HG02852 (cell line): ENCODE measurements at regions not wholly inside any gene's neighbourhood (a gene's known extent, or its start where the extent isn't known, plus 50 kb on each side); places are given as distances from the start of the nearest gene placed in this dataset.

Experiments used
- ATAC-seq: cut with Tn5 transposase; IDR thresholded peaks from one replicate; pipeline ENCODE4 v1.9.1; 2021; ENCODE audit warnings: mild to moderate bottlenecking, moderate library complexity; ENCODE audit not compliant: unreplicated experiment

DNA sequence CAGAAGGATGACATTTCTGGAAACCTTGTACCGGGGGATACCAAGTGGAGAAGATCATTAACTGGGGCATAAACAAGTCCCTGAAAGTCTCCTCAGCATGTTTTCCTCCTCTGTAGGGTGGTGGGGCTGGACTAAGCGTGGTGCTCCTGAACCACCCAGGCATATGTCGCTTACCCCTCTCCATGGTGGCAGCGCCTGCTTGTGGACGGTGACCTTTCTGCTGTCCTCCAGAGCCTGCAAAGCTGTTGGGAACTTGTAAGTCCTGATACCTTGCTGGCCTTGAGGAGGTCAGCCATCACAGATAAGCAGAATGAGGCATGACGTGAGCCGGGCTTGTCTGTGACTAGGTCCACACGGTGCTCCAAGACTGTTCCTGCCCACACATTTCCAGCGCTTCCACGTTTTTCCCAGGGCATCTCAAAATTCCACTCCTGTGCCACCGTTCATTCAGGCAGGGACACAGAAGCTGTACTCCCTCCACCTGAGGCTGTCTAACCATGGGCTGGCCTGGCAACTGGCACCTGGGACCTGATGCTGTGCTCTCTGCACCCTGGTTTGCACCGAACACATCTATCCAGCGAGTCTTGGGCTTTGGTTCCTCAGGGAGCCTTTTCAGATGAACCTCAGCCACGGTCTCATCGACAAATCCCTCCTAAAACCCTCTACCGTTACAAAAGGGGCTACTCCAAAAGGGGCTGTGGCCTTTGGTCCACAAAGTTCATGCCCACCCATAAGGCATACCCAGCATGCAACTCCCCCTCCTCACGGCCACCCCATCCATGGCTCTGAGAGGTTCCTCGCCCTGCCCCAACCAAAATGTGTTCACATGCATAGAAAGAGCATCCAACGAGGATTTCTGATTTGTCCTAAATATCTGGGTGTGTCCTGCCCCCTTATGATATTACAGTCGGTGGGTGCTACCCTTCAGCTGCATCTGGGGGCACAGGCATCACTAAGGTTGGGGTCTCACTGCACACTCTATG is 199.6 kb upstream of the DIO3 start:
- no peak for ATAC-seq

- ATAC-seq, result no peak
Observed at GRCh38 chr14:101362529-101363260, 198.6 kb upstream of the DIO3 start.

- no peak for ATAC-seq
Observed at GRCh38 chr14:101363261-101363555, 198.1 kb upstream of the DIO3 start.

GRCh38 chr14:101363880-101364391 is 197.4 kb upstream of the DIO3 start:
- no peak for ATAC-seq

DNA sequence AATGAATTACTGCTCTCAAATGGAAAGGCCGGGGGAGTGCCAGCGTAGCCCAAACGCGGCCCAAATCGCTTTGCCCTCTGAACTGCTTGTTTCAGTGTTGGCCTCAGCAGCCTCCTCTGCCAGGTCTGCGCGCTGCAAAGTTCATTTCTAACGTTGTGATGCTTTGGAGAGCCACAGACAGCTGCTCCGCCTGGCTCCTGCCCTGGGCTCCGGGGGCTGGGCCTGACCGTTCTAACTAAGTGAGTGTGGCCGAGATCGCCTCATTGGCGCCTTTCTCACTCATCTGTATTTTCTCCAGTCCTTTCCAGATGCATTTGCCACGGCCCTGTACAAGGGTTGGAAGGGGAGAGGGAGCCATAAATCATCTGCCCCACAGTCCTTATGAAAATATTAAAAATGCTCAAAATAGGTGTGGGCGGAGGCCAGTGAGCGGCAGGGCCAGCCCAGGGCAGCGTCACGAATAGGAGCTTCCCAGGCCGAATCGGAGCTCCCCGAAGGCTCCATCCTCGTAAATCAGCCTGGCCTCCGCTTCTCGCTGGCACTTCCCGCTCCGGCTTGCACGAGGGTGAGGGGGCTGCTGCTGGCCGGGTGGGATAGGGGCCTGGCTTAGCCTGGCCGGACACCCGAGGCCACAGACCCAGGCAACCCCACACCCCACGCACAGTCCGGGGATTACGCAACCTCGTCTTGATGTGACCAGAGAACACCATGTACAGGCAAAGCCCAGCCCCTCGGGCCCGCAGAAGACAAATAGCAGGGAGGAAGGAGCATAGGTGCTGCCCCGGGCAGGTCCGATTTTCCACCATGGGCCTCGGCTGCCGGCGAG is 196.6 kb upstream of the DIO3 start:
- ATAC-seq, result no peak

DNA sequence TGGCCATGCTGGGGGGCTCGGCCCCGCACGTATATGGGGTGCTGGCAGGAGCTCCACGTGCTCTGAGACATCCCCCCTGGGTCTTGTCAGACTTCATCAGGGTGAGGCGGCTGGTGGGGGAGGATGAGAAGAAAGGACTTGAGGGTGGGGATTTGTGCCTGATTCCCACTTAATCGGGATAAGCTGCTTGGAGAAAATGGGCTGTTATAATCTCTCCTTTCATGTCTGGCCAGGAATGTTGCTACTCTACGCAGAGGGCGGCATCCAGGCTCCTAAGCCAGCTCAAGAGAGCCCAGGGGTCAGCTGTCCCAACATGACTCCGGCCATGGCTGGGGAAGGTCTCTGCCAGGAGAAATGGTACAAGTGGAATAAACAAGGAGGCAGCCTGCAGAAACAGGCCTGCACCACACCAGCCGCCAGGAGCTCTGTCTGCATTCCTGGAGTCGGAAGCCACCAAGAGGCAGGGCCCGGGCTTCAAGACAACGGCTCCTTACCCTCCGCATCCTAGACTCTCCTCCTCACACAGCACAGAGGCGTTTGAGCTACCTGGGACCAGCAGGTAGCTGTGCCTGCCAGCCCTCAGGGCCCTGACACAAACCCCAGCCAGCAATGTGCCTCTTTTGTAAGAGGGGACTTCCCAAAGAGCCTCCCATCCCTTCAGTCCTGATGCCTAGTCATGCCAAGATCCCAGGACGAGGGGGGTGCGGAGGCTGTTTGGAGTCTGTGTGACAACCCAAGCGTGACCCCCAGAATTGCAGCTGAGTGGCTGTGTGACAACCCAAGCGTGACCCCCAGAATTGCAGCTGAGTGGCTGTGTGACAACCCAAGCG is 195.8 kb upstream of the DIO3 start:
- no peak for ATAC-seq

DNA sequence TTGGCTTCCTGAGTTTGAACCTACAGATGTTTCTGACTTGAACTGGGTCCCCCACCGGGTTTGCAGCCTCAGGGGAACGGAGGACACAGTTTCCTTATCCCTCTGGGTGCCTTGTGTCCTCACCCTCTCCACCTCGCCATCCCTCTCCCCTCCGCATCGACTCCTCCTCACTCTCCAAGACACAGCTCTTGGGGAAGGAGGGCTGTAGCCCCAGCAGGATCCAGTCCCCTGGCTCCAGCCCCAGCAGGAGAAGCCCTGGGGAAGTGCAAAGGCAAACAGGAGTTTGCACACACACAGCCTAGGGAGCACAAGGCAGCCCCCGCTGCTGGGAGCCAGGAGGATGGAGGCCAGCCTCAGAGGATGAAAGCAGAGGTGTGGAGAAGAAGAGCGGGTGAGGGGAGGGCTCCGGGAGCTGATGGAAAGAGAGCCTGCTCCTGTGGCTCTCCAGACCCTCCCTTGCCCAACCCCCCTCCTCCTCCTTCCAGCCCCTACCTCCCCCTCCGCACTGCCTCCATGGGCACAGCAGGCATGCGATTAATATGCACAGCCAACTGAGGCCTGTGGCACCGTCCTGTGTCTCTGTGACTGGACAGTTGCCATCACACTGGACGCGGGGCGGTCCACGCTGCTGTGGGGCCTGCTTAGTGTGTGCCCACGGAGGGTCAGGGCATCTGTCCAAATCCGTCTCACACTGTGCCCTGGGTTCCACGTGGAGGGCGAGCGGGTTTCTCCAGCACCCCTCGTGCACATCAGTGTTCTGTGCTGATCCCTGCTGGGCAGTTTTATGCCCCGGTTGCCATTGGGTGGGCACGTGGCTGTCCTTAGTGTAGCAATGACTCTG is 193.7 kb upstream of the DIO3 start:
- ATAC-seq, result no peak

DNA sequence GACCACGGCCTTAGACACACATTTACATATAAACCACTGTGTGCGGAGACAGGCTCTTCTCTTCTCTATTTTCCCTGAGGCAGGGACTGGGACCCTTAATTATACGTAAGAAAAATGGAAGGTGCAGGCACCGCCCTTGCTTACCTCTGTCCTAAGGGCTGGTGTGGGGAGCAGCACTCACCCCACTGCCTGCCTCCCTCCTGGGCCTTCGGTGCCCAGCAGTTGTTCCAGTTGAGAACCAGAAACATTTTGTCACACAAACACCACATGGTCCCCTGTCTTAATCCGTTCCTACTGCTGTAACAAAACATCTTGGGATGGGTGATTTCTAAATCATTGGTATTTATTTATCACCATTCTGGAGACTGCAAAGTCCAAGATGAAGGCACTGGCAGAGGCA is 192.7 kb upstream of the DIO3 start:
- no peak for ATAC-seq

- no peak for ATAC-seq
Observed at GRCh38 chr14:101369194-101369915, 191.9 kb upstream of the DIO3 start.

DNA sequence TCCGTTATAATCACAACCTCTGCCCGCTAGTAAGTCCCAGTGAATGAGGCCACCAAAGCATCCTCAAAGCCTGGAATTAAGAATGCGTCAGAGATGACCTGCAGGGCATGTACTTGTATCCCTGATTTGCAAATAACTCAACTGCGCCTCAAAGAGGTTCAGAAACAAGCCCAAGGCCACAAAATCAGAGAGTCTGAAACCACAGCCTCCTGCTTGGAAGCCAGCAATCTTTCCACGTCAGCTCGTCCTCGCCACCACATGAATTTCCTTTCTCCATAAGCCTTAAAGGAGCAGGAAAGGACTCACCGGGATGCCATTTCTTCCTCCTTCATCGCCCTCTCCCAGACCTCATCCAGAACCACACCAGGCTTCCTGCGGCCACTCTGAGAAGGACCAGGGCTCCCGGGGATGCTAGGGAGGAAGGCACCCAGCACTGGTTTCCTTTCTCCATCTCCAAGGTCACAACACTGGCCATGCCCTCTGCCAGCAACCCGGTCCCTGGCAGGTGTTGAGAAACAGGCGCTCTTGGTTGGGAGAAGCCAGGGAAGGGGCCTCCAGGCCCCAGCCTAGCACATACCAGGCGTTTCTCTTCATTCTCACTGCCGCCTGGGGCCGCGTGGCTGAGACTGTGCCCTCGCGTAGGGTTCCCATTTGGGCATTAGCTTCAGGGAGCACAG is 191.2 kb upstream of the DIO3 start:
- no peak for ATAC-seq

- no peak for ATAC-seq
Observed at GRCh38 chr14:101370593-101371569, 190.4 kb upstream of the DIO3 start.

GRCh38 chr14:101371799-101372793 is 189.2 kb upstream of the DIO3 start:
- ATAC-seq, result no peak

DNA sequence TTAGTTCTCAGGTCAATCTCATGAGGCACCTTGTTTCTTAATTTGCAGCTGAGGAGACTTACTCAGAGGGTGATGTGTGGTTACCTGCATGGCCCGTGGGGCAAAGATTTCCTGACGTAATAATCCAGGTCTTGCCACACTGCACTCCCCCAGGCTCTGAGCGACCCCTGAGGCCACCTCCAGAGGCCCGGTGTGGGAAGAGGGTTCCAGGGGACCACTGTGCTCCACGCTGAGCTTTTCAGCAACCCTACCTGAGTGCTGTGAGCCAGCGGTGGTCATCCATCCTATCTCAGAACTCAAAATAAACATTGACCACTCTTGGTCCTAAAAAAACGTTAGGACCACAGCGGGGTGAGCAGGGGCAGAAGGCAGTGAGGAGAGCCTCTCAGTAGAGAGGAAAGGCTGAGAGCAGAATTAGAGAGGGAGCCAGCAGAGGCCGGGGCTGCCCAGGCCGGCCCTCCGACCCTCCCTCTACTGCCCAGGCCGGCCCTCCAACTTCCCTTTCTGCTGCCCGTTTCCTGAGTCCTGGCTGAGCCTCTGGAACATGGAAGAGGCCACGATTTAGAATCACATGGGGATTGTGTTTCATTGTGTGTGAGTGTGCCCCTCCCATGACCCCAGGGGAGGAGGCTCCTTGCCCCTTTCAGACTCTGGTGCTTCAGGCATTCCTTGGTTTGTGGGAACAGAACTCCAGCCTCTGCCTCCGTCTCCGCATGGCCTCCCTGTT is 188.2 kb upstream of the DIO3 start:
- ATAC-seq, result no peak

- no peak for ATAC-seq
Observed at GRCh38 chr14:101373690-101374295, 187.5 kb upstream of the DIO3 start.
